ENCODE measurements at regions not wholly inside any gene's neighbourhood (a gene's known extent, or its start where the extent isn't known, plus 50 kb on each side); places are given as distances from the start of the nearest gene placed in this dataset.

- TF ChIP-seq RAD21 (conservative IDR thresholded peaks at IDR 0.05 in 1 of 2, IDR thresholded peaks at IDR 0.05 in 1 of 2) (no peak), REST (IDR thresholded peaks at IDR 0.05) (no peak), CHD2 (IDR thresholded peaks at IDR 0.05; ENCODE audit: low read length, partially characterized antibody) (no peak), CTCF (IDR thresholded peaks at IDR 0.05) (no peak), RFX5 (IDR thresholded peaks at IDR 0.05) (no peak), MYC (IDR thresholded peaks at IDR 0.05; ENCODE audit: borderline replicate concordance, low read length) (no peak), POLR2A (IDR thresholded peaks at IDR 0.05; ENCODE audit: low read length) (no peak), FOSB (CRISPR knock-in tag; IDR thresholded peaks at IDR 0.05) (no peak), SMC3 (IDR thresholded peaks at IDR 0.05) (no peak), HMGXB4 (CRISPR knock-in tag; IDR thresholded peaks at IDR 0.05; ENCODE audit: borderline replicate concordance) (no peak)
These were observed 155.3 kb downstream of the SHQ1 start for GRCh38 chr3:72692990-72693389.
